HT-29 (cell line): ENCODE measurements at regions not wholly inside any gene's neighbourhood (a gene's known extent, or its start where the extent isn't known, plus 50 kb on each side); places are given as distances from the start of the nearest gene placed in this dataset.

Source experiments
- DNase-seq: peaks from one replicate; pipeline ENCODE4 v3.0.0-alpha.2; 2015; ENCODE audit warnings: low spot score

- DNase-seq: no peak
Observed at GRCh38 chr18:60978338-60978737, 354.9 kb upstream of the CDH20 start.

DNA sequence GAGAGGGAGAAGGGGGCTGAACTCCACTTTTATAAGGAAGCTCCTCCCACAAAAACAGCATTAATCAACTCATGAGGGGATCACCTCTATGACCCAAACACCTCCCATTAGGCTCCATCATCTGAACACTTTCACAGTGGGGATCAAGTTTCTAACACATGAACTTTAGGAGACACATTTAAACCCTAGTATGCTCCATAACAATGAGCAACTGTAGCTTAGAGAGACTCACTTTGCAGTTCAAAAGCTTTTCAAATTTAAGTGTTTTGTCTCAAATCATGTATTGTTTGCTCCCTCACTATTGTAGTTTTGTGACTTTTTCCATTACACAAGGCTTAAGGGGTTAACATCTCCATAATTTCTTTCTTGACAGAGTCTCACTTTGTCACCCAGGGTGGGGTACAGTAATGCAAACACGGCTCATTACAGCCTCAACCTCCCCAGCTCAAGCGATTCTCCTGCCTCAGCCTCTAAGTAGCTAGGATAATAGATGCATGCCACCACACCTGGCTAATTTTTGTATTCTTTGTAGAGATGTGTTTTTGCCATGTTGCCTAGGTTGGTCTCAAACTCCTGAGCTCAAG, 352.7 kb upstream of the CDH20 start:
- DNase-seq: no peak

- no peak for DNase-seq
Observed at GRCh38 chr18:60981682-60982328, 351.4 kb upstream of the CDH20 start.

GRCh38 chr18:60982329-60982695, 350.9 kb upstream of the CDH20 start:
- DNase-seq: no peak

GRCh38 chr18:60982928-60983327, 350.3 kb upstream of the CDH20 start:
- DNase-seq: no peak

GRCh38 chr18:60984510-60984909, 348.7 kb upstream of the CDH20 start:
- DNase-seq: no peak

- DNase-seq: no peak
Observed at GRCh38 chr18:60987963-60988362, 345.3 kb upstream of the CDH20 start.

DNA sequence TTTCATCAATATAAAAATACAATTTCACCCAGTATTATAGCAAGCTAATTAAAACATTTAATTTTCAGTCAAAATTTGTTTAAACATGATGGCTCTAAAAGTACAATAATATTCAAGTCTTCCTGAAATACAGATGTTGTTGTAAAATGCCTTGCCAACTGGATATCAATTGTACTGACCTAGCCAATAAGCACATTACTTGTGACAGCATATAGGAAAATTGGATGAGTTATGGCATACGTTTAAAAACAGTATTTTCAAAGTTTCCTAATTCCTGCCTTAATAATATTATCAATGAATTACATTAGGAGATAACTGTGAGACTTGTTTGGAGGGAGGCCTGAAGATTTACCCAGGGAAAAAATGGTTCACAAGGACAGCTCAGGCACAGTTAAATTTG, 336.9 kb upstream of the CDH20 start:
- no peak for DNase-seq

GRCh38 chr18:60996822-60997221, 336.4 kb upstream of the CDH20 start:
- no peak for DNase-seq

DNA sequence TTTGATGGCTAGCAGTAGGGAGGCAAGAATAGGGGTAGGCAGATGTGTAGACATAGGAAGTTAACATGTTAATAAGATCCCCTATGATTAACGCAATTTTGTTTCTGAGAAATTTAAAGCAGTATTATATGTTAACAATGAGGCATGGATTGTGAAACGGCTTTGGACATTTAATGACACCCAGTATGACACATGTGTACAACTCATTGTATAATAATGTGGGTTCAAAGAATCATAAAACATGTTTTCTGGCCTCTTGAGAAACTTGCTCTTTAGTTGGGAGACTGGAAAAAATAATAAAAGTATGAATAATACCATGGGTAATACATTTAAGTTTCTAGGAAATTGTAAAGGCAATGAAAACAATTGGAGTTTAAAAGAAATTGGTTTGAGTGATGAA, 332.1 kb upstream of the CDH20 start:
- DNase-seq: no peak

GRCh38 chr18:61006687-61007224, 326.5 kb upstream of the CDH20 start:
- no peak for DNase-seq

- DNase-seq: no peak
Observed at GRCh38 chr18:61019338-61020301, 313.6 kb upstream of the CDH20 start.

- DNase-seq: no peak
Observed at GRCh38 chr18:61025596-61025995, 307.6 kb upstream of the CDH20 start.

DNA sequence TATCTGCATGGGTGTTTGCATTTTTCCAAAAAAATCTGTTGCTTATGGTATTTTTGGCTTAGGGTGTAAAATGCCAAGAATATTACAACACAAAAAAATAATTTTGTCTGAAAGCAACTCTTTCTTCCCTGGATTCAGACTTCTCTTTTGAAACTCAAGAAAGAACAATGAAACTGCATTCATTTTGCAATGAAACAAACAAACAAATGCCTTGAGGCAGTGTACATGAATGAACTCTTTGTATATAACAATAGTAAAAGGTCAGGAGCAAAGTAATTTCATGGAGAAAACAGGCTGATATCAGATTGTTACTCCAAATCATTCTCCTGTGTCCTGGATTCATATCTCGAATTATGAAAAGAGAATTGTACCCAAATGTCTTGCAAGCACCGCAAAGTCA, 301.6 kb upstream of the CDH20 start:
- DNase-seq: no peak

- no peak for DNase-seq
Observed at GRCh38 chr18:61034580-61034979, 298.6 kb upstream of the CDH20 start.

- no peak for DNase-seq
Observed at GRCh38 chr18:61039251-61039650, 294.0 kb upstream of the CDH20 start.

GRCh38 chr18:61047794-61048193, 285.4 kb upstream of the CDH20 start:
- no peak for DNase-seq

DNA sequence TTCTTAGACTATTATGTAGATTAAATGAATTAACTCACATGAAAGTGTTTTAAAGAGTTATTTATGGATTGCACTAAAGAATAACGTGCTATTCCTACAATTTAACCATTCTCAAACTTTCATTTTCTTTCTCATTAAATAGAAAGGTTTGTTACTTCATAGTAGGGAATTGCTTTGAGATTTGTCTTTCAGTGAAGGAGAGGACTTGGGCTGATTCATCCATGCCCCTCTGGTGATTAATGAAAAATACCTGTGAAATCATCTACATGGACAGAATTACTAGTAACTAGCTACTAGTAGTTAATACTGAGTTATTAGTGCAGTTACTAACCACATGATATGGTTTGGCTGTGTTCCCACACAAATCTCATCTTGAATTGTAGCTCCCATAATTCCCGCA, 275.8 kb upstream of the CDH20 start:
- no peak for DNase-seq

DNA sequence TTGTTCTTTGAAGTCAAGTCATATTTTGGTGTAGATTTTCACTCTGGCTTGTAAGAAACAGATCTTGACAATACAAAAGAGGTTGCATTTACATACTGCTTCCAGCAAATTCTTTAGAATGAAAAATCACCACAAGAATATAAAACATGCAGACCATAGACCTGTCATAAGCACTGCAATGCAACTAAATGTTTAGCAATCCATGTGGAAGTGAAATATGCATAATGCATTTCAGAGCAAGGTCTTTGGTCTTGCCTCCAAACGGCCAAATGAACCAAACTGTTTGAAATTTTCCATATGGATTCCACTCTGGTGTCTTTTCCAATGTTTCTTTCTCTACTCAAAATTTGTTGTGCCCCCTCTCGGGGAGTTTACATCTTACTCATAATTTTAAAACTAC, 271.0 kb upstream of the CDH20 start:
- DNase-seq: no peak

- no peak for DNase-seq
Observed at GRCh38 chr18:61064911-61065310, 268.3 kb upstream of the CDH20 start.

DNA sequence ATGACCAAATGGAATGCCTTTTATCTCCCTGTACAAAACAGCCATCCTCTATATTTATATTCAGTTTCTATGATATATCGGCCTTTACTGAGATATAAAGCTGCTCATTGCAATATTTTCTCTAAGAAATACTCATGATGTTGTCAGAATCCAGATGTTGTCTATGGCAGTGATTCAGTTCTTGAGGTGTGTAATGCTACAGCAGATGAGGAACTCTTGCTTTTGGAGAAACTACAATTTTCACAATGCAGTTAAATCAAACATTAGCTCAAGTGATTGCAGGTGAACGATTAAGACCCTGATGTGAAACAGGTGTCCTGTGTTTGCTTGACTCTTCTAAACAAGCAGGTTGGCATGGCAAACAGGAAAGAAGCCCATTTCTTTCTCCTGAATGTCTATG, 256.2 kb upstream of the CDH20 start:
- no peak for DNase-seq

DNA sequence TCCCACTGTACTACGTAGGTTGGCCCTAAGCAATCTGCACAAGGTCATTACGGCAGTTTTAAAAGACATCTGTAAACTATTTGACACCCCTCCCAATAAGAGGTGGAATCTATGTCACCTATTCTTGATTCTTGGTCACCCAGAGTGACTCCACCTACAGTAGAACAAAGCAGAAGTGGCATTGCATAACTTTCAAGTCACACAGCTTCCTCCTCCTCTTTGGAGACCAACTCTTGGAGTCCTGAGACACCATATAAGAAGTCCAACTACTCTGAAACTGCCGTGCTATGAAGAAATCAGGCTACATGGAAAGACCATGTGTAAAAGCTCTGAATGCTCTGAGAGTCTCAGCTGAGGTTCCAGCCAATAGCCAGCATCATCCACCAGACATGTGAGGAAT, 253.5 kb upstream of the CDH20 start:
- no peak for DNase-seq
